A673 (cell line): ENCODE measurements at regions not wholly inside any gene's neighbourhood (a gene's known extent, or its start where the extent isn't known, plus 50 kb on each side); places are given as distances from the start of the nearest gene placed in this dataset.

Experiments
- EZH2 ChIP-seq: fragments of 200-600 bp; sonication (generic); IDR thresholded peaks from 2 replicates; pipeline ENCODE4 v1.6.1; 2017; ENCODE audit warnings: borderline replicate concordance, low read depth, mild to moderate bottlenecking, mixed read lengths, antibody characterized with exemption, low read length; ENCODE audit not compliant: poor library complexity, severe bottlenecking
- TF ChIP-seq, protein P1 (sequence below): fragments of 300-800, 200-600 bp; sonication (generic); conservative IDR thresholded peaks from 2 replicates; pipeline ENCODE4 v1.5.1; 2017; ENCODE audit warnings: low read depth, mild to moderate bottlenecking, antibody characterized with exemption, low read length, moderate library complexity, mixed read lengths

DNA sequence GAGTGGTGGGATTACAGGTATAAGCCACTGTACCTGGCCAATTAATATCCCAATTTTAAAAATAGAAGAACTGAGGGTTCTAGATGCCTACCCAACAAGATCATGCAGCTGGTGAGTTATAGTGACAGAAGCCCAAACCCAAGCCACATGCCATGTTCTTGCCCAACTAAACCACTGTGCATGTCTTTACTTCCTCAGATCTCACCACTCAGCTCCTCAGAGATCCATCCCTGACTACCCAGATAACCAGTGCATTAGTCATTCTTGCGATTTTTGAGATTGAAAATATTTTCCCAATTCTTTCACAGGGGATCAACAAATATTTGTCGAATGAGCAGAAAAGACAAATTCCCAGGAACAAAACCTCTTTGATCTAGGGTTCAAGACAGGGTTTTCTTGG, 303.1 kb downstream of the CBLN1 start:
- TF ChIP-seq, protein P1, sequence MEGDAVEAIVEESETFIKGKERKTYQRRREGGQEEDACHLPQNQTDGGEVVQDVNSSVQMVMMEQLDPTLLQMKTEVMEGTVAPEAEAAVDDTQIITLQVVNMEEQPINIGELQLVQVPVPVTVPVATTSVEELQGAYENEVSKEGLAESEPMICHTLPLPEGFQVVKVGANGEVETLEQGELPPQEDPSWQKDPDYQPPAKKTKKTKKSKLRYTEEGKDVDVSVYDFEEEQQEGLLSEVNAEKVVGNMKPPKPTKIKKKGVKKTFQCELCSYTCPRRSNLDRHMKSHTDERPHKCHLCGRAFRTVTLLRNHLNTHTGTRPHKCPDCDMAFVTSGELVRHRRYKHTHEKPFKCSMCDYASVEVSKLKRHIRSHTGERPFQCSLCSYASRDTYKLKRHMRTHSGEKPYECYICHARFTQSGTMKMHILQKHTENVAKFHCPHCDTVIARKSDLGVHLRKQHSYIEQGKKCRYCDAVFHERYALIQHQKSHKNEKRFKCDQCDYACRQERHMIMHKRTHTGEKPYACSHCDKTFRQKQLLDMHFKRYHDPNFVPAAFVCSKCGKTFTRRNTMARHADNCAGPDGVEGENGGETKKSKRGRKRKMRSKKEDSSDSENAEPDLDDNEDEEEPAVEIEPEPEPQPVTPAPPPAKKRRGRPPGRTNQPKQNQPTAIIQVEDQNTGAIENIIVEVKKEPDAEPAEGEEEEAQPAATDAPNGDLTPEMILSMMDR, result no peak
- no peak for TF ChIP-seq EZH2
